Transverse colon (tissue), 4 donors: ENCODE measurements at regions not wholly inside any gene's neighbourhood (a gene's known extent, or its start where the extent isn't known, plus 50 kb on each side); places are given as distances from the start of the nearest gene placed in this dataset.

Experiments used
- CTCF ChIP-seq, 5 experiments: fragments of 200-600 bp in 3 of 5; fragments of 450-650 bp in 2 of 5; sonication (generic) in 3 of 5; IDR thresholded peaks; 1 replicate in 2 of 5; 2 replicates in 3 of 5; pipeline ENCODE4 v1.5.1; 2016 to 2017; ENCODE audit warnings: antibody characterized with exemption in 5 of 5, inconsistent platforms in 3 of 5, mild to moderate bottlenecking in 2 of 5, moderate library complexity in 1 of 5
- EP300 ChIP-seq: sonication (generic); formaldehyde crosslinking; IDR thresholded peaks from one replicate; pipeline ENCODE4 v1.6.1; 2017; ENCODE audit warnings: antibody characterized with exemption, low read depth
- POLR2A ChIP-seq: fragments of 450-650 bp; IDR thresholded peaks from one replicate; pipeline ENCODE4 v1.6.1; 2016; ENCODE audit warnings: antibody characterized with exemption, mild to moderate bottlenecking, moderate library complexity
- POLR2AphosphoS5 ChIP-seq, 3 donors: sonication (generic); formaldehyde crosslinking; IDR thresholded peaks; one replicate each; pipeline ENCODE4 v1.6.1; 2016; ENCODE audit warnings: antibody characterized with exemption in 3 of 3

DNA sequence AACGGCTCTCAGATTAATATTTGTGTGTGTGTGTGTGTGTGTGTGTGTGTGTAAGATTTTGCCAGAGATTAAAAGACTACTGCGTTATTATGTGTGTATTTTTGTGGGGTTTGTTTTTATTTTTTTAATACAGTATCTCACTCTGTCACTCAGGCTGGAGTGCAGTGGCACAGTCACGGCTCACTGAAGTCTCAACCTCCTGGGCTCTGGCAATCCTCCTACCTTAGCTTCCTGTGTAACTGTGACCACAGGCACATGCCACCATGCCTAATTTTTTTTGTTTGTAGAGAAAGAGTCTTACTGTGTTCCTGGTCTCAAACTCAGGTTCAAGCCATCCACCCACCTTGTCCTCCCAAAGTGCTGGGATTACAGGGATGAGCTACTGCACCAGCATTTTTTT lies 87.2 kb downstream of the CYB561 start:
- TF ChIP-seq CTCF (IDR thresholded peaks at IDR 0.05) (no peak), EP300 (no peak), POLR2AphosphoS5 (IDR thresholded peaks at IDR 0.05) (no peak), POLR2A (no peak)
